ENCODE measurements at regions not wholly inside any gene's neighbourhood (a gene's known extent, or its start where the extent isn't known, plus 50 kb on each side); places are given as distances from the start of the nearest gene placed in this dataset.
"Not testable (repeated sequence)": the region's sequence is repeated elsewhere in the genome, so short reads cannot be mapped to it uniquely, and the experiment has no call there.

DNA sequence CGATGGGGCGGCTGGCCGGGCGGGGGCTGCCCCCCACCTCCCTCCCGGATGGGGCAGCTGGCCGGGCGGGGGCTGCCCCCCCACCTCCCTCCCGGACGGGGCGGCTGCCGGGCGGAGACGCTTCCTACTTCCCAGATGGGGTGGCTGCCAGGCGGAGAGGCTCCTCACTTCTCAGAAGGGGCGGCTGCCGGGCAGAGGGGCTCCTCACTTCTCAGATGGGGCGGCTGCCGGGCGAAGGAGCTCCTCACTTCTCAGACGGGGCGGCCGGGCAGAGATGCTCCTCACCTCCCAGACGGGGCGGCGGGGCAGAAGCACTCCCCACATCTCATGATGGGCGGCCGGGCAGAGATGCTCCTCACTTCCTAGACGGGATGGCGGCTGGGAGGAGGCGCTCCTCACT is 138.2 kb upstream of the ZNF91 start:
- H3K4me3 ChIP-seq (ENCODE audit: low read depth, low read length); H3K27ac ChIP-seq (ENCODE audit: low read depth, low read length); H4K12ac ChIP-seq (ENCODE audit: low read depth, low read length); H3K9ac ChIP-seq (ENCODE audit: low read length); H3K27me3 ChIP-seq (ENCODE audit: insufficient read depth, low read length); H3K36me3 ChIP-seq (ENCODE audit: control insufficient read depth in 1 of 2, insufficient read depth in 2 of 2, low read length in 2 of 2); H2AK5ac ChIP-seq (ENCODE audit: low read length); H3K18ac ChIP-seq (ENCODE audit: low read length); H4K91ac ChIP-seq (ENCODE audit: low read depth, low read length); H2BK5ac ChIP-seq (ENCODE audit: low read depth, low read length, poor library complexity); H3K14ac ChIP-seq (ENCODE audit: low read length); H3K4ac ChIP-seq (ENCODE audit: low read depth, low read length); DNase-seq; H2BK120ac ChIP-seq (ENCODE audit: insufficient read depth, low read length, poor library complexity); H3K4me2 ChIP-seq (ENCODE audit: low read length); H4K8ac ChIP-seq (ENCODE audit: low read depth, low read length); H3K79me2 ChIP-seq (ENCODE audit: control insufficient read depth, insufficient read depth, low read length, poor library complexity); H2BK12ac ChIP-seq (ENCODE audit: low read length); H2AFZ ChIP-seq (ENCODE audit: insufficient read depth, low read length, poor library complexity); H3K4me1 ChIP-seq (ENCODE audit: control insufficient read depth in 1 of 2, insufficient read depth in 2 of 2, low read length in 2 of 2); H3K23ac ChIP-seq (ENCODE audit: low read length); H3K79me1 ChIP-seq (ENCODE audit: low read length): not testable (repeated sequence)
- WGBS (ENCODE audit: extremely low coverage, insufficient coverage, insufficient read length): no CpG with 5 or more reads among the region's 30 CpGs
- H3K9me3 ChIP-seq (ENCODE audit: insufficient read depth, low read depth, low read length): peaks cover 24% of the 10 kb centered on the region

DNA sequence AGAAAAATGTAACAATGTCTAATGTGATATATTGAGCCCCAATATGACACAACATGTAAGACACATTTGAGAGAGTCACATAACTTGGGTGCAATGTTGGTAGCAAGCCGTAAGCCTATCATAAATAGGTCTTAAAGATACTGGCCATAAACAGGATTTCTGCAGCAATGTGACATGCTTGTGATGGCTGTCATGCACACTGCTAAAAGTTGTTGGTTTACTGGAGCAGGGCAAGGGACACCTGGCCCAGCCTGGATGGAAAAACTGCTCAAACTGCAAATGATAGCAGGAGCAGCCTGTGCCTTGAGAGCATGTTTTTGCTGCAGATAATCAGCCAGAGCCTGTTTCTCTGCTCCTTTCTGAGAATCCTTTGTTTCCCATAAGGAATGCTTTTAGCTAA is 136.7 kb upstream of the ZNF91 start:
- Histone ChIP-seq H3K27ac (ENCODE audit: low read depth, low read length) (no peak overlapping the region), H3K4me3 (ENCODE audit: low read depth, low read length) (no peak overlapping the region), H2BK12ac (ENCODE audit: low read length) (no peak overlapping the region), H4K8ac (ENCODE audit: low read depth, low read length) (no peak overlapping the region), H4K91ac (ENCODE audit: low read depth, low read length) (no peak overlapping the region), H3K4me1 (ENCODE audit: control insufficient read depth in 1 of 2, insufficient read depth in 2 of 2, low read length in 2 of 2) (no peaks in the 10 kb centered on the region), H2BK5ac (ENCODE audit: low read depth, low read length, poor library complexity) (no peak overlapping the region), H3K79me2 (ENCODE audit: control insufficient read depth, insufficient read depth, low read length, poor library complexity) (no peaks in the 10 kb centered on the region), H3K36me3 (ENCODE audit: control insufficient read depth in 1 of 2, insufficient read depth in 2 of 2, low read length in 2 of 2) (no peaks in the 10 kb centered on the region), H3K9me3 (ENCODE audit: insufficient read depth, low read depth, low read length) (peaks cover 24% of the 10 kb centered on the region), H2AFZ (ENCODE audit: insufficient read depth, low read length, poor library complexity) (no peak overlapping the region), H2AK5ac (ENCODE audit: low read length) (no peak overlapping the region), H3K4ac (ENCODE audit: low read depth, low read length) (no peak overlapping the region), H3K18ac (ENCODE audit: low read length) (no peak overlapping the region), H3K27me3 (ENCODE audit: insufficient read depth, low read length) (no peaks in the 10 kb centered on the region), H2BK120ac (ENCODE audit: insufficient read depth, low read length, poor library complexity) (no peak overlapping the region), H3K4me2 (ENCODE audit: low read length) (no peak overlapping the region), H3K79me1 (ENCODE audit: low read length) (no peaks in the 10 kb centered on the region), H3K9ac (ENCODE audit: low read length) (no peak overlapping the region), H3K23ac (ENCODE audit: low read length) (no peak overlapping the region), H4K12ac (ENCODE audit: low read depth, low read length) (no peak overlapping the region), H3K14ac (ENCODE audit: low read length) (no peak overlapping the region)
- no CpG with 5 or more reads among the region's 1 CpG for WGBS (ENCODE audit: extremely low coverage, insufficient coverage, insufficient read length)
- peak; percentile 61 to 83 for DNase-seq

DNA sequence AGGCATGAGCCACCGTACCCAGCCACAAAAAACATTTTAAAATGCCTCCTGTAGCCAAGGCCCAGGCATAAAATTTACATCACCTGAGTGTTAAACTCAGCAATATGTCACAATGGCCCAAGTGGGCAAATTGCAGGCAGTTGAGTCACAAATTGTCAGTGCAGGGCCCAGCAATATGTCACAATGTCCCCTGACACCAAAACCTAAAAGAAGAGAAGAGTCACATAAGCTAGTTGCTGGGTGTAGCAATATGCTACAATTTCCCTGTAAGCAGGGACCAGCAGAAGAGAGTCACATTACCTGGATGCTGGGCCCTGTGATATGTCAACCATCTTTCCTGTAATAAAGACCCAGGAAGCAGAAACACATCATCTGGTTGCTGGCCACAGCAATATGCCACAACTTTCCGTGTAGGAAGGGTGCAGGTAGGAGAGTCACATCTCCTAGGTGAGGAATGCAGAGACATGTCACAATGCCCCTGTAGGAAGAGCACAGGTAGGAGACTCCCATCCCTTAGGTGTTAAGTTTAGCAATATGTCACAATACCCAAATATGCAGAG is 136.0 kb upstream of the ZNF91 start:
- H3K9ac ChIP-seq (ENCODE audit: low read length): no peak overlapping the region
- no peak overlapping the region for H3K27ac ChIP-seq (ENCODE audit: low read depth, low read length)
- no peaks in the 10 kb centered on the region for H3K27me3 ChIP-seq (ENCODE audit: insufficient read depth, low read length)
- H2AK5ac ChIP-seq (ENCODE audit: low read length): no peak overlapping the region
- no peak overlapping the region for H2BK120ac ChIP-seq (ENCODE audit: insufficient read depth, low read length, poor library complexity)
- no peak overlapping the region for H3K14ac ChIP-seq (ENCODE audit: low read length)
- H3K4me1 ChIP-seq (ENCODE audit: control insufficient read depth in 1 of 2, insufficient read depth in 2 of 2, low read length in 2 of 2): no peaks in the 10 kb centered on the region
- DNase-seq: peak; percentile 91 to 97
- no CpG with 5 or more reads among the region's 2 CpGs for WGBS (ENCODE audit: extremely low coverage, insufficient coverage, insufficient read length)
- no peak overlapping the region for H4K8ac ChIP-seq (ENCODE audit: low read depth, low read length)
- H2AFZ ChIP-seq (ENCODE audit: insufficient read depth, low read length, poor library complexity): no peak overlapping the region
- no peak overlapping the region for H2BK5ac ChIP-seq (ENCODE audit: low read depth, low read length, poor library complexity)
- H3K4me3 ChIP-seq (ENCODE audit: low read depth, low read length): no peak overlapping the region
- H4K12ac ChIP-seq (ENCODE audit: low read depth, low read length): no peak overlapping the region
- no peak overlapping the region for H3K4ac ChIP-seq (ENCODE audit: low read depth, low read length)
- H3K23ac ChIP-seq (ENCODE audit: low read length): no peak overlapping the region
- no peak overlapping the region for H3K18ac ChIP-seq (ENCODE audit: low read length)
- H3K9me3 ChIP-seq (ENCODE audit: insufficient read depth, low read depth, low read length): peaks cover 26% of the 10 kb centered on the region
- no peak overlapping the region for H3K4me2 ChIP-seq (ENCODE audit: low read length)
- H3K79me2 ChIP-seq (ENCODE audit: control insufficient read depth, insufficient read depth, low read length, poor library complexity): no peaks in the 10 kb centered on the region
- no peaks in the 10 kb centered on the region for H3K36me3 ChIP-seq (ENCODE audit: control insufficient read depth in 1 of 2, insufficient read depth in 2 of 2, low read length in 2 of 2)
- no peak overlapping the region for H2BK12ac ChIP-seq (ENCODE audit: low read length)
- H4K91ac ChIP-seq (ENCODE audit: low read depth, low read length): no peak overlapping the region
- H3K79me1 ChIP-seq (ENCODE audit: low read length): no peaks in the 10 kb centered on the region

DNA sequence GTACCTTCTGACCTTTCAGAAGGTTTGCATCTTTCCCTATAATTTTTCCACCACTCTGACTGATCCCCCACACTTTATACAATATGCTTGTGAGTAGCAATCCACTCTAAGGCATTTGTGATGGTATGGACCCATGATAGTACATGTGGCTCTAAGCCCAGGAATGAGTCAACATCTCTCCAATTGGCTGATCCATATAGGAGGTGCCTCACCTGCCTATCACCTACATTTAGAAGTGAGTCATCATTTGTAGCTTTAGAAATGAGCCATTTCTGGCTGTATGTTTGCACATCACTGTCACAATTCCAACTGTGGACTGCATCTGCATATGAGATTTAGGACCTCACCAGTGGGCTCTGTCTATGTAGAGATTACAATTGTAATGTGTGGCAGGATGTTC is 133.1 kb upstream of the ZNF91 start:
- H3K9me3 ChIP-seq (ENCODE audit: insufficient read depth, low read depth, low read length): peaks cover 31% of the 10 kb centered on the region
- H3K18ac ChIP-seq (ENCODE audit: low read length): no peak overlapping the region

More for the DNA sequence above, 133.1 kb upstream of the ZNF91 start:
- Histone ChIP-seq H3K4ac (ENCODE audit: low read depth, low read length) (no peak overlapping the region), H3K36me3 (ENCODE audit: control insufficient read depth in 1 of 2, insufficient read depth in 2 of 2, low read length in 2 of 2) (no peaks in the 10 kb centered on the region), H4K8ac (ENCODE audit: low read depth, low read length) (no peak overlapping the region), H4K91ac (ENCODE audit: low read depth, low read length) (no peak overlapping the region), H3K14ac (ENCODE audit: low read length) (no peak overlapping the region), H3K4me1 (ENCODE audit: control insufficient read depth in 1 of 2, insufficient read depth in 2 of 2, low read length in 2 of 2) (no peaks in the 10 kb centered on the region), H3K79me1 (ENCODE audit: low read length) (no peaks in the 10 kb centered on the region), H3K9ac (ENCODE audit: low read length) (no peak overlapping the region), H2BK5ac (ENCODE audit: low read depth, low read length, poor library complexity) (no peak overlapping the region), H3K4me2 (ENCODE audit: low read length) (no peak overlapping the region), H3K4me3 (ENCODE audit: low read depth, low read length) (no peak overlapping the region), H3K23ac (ENCODE audit: low read length) (no peak overlapping the region), H3K79me2 (ENCODE audit: control insufficient read depth, insufficient read depth, low read length, poor library complexity) (no peaks in the 10 kb centered on the region), H3K27me3 (ENCODE audit: insufficient read depth, low read length) (no peaks in the 10 kb centered on the region), H4K12ac (ENCODE audit: low read depth, low read length) (no peak overlapping the region), H2BK120ac (ENCODE audit: insufficient read depth, low read length, poor library complexity) (no peak overlapping the region), H2AK5ac (ENCODE audit: low read length) (no peak overlapping the region), H2BK12ac (ENCODE audit: low read length) (no peak overlapping the region), H2AFZ (ENCODE audit: insufficient read depth, low read length, poor library complexity) (no peak overlapping the region), H3K27ac (ENCODE audit: low read depth, low read length) (no peak overlapping the region)
- no peak for DNase-seq

All from trophoblast cell (in vitro differentiated cells and primary cell).